SW480 (cell line): ENCODE measurements at regions not wholly inside any gene's neighbourhood (a gene's known extent, or its start where the extent isn't known, plus 50 kb on each side); places are given as distances from the start of the nearest gene placed in this dataset.
"Not testable (repeated sequence)": the region's sequence is repeated elsewhere in the genome, so short reads cannot be mapped to it uniquely, and the experiment has no call there.

Source experiments
- DNase-seq: peaks from one replicate; pipeline ENCODE4 v3.0.0-alpha.2; 2016; ENCODE audit warnings: low spot score

DNA sequence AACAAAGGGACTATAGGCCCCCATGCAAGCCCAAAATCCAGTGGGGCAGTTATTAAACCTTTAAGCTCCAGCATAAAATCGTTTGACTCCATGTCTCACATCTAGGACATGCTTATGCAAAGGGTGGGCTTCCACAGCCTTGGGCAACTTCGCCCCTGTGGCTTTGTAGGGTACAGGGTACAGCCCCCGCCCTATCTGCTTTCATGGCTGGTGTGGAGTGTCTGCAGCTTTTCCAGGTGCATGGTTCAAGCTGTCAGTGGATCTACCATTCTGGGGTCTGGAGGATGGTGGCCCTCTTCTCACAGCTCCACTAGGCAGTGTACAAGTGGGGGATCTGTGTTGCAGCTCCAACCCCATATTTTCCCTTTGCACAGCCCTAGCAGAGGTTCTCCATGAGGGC is 559.8 kb upstream of the TECRL start:
- no peak for DNase-seq

DNA sequence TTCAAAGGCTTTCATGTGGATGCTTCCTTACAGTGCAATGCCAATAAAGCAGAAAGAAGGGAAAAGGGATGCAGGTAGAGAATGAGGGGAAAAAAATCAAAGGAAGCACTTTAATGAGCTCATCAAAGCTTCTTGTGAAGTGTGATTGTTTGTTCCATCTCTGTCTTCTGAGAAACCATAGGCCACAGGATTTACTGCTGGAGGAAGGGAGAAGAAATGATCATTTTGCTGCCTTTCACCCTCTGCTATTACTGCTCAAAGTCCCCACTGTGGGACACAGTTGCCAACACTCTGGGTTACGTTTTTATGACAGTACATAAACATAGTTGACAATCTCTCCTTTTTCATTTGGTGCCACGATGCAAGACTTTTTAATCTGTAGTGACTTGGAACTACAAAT is 558.0 kb upstream of the TECRL start:
- DNase-seq = no peak

- no peak for DNase-seq
Observed at GRCh38 chr4:64960516-64960915, 551.3 kb upstream of the TECRL start.

DNA sequence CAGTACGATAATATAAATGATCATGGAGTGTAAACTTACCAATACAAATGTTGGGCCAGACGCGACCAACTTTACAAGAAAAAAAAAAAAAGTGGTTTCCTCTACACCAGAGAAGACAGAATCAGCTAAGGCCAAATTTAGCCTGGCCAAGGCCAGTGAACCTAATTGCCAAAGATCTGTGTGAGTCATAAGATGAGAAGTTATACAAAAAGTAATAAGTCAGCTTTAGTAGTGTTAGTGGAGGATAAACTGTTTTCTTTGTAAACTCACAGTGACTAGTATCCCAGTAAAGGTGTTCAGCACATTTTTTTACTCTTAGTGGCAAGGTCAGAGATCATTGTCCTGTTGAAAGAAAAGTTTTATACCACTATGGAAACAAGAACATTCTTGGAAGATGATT is 531.4 kb upstream of the TECRL start:
- no peak for DNase-seq

GRCh38 chr4:64935469-64936001 is 526.3 kb upstream of the TECRL start:
- DNase-seq = no peak

GRCh38 chr4:64911846-64912245 is 502.6 kb upstream of the TECRL start:
- DNase-seq = no peak

DNA sequence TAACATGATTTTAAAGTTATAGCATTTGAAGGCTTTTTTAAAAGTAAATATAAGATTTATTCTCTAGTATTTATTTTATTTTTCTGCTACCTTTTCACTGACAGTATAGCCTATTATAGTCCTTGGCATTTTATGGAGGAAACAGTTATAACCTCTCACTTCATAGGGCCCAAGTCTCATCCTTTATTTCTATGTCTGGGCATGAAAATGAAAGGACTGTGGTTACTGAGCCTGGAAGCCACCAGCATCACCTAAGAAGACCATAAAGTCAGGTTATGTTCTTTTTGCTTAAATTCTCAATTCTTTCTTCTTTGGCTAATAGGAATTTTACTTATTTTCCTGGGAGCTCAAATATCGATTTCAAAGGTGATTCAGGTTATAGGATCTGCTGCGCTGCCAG is 494.7 kb upstream of the TECRL start:
- no peak for DNase-seq

- DNase-seq = no peak
Observed at GRCh38 chr4:64899563-64899962, 490.3 kb upstream of the TECRL start.

DNA sequence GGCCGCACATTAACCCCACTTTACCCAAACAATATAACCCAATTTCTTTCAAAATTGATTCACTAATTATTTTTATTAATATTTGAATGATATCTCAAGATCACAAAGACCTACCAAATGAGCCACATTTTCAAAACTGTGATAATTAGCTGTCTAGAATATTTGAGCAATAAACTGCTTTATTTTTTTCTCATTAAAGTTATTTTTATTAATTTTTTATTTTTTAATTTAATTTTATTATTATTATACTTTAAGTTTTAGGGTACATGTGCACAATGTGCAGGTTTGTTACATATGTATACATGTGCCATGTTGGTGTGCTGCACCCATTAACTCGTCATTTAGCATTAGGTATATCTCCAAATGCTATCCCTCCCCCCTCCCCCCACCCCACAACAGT is 489.8 kb upstream of the TECRL start:
- DNase-seq = not testable (repeated sequence)

DNA sequence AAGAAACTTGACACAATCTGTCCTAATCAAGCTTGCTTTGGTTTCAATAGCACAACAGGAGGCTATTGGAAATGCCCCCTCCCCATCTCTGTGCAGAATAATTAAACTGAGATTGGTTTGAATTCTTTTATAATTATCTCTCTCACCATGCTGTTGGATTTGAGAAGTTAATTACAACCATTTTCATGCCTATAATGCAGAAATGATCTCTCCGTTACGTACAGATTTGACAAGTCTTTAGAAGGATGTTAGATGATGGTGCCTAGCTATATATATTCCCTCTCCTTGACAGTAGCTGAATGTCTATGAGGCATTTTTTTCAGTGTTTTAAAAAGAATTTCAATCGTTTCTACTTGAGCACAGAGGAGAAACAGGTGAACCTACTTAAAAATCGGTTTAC is 488.4 kb upstream of the TECRL start:
- no peak for DNase-seq

DNA sequence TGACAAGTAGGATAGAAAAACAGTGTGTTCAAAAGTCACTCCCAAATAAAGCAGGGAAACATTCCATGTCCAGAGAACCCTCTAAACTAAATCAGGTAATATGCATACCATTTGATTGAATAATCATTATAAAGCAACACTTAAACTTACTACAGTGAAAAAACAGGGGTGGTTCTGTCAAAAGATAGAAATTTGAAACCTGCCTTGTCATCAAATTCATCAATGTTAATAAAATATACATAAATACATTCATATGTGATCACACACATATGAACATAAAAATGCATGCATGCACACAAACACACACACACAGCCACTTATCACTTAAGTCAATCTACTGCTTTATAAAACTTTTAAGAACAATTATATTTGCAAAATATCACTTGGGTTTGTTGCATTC is 485.8 kb upstream of the TECRL start:
- no peak for DNase-seq

GRCh38 chr4:64893205-64893604 is 484.0 kb upstream of the TECRL start:
- DNase-seq = peak; percentile 2

- DNase-seq = no peak
Observed at GRCh38 chr4:64889906-64890610, 480.8 kb upstream of the TECRL start.

GRCh38 chr4:64883087-64883807 is 474.0 kb upstream of the TECRL start:
- DNase-seq = peak; percentile 33

DNA sequence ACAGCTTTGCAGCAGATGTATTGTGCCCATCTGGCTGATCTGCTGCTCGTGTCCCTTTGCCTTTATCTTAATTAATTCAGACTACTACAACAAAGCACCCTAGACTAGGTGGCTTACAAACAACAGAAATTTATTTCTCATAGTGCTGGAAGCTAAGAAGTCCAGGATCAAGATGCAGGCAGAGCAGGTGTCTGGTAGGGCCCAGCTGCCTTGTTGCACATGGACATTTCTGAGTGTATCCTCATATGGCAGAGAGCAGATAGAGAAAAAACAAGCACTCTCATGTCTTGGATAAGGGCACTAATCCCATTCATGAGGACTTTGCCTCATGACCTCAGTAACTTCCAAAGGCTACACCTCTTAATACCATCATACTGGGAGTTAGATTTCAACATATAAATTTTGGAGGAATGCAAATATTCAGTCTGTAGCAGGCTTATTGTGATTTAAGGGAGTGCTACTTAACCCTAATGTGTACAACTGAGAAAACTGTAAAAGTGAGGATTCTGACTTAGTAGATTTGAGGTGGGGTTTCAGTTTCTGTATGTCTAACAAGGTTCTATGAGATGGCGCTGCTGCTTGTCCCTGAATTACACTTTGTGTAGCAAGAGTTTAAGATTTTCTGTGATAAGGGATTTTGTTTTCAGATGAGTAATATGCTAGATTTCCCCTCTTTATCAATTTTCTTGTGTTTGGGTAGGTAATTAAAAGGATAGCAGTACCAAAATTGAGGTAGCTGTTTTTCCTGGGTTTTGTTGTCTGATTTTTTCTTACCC is 473.2 kb upstream of the TECRL start:
- DNase-seq = no peak

DNA sequence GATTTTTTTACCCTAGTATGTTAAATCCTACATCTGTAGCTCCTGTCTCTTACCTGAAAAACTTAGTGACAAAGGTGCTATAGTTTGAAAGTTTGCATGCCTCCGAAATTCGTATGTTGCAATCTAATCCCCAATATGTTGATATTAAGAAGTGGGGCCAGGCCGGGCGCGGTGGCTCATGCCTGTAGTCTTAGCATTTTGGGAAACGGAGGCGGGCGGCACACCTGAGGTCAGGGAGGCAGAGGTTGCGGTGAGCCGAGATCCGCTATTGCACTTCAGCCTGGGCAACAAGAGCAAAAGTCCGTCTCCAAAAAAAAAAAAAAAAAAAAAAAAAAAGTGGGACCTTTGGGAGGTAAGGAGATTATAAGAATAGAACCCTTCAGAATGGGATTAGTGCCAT is 471.3 kb upstream of the TECRL start:
- DNase-seq = no peak

DNA sequence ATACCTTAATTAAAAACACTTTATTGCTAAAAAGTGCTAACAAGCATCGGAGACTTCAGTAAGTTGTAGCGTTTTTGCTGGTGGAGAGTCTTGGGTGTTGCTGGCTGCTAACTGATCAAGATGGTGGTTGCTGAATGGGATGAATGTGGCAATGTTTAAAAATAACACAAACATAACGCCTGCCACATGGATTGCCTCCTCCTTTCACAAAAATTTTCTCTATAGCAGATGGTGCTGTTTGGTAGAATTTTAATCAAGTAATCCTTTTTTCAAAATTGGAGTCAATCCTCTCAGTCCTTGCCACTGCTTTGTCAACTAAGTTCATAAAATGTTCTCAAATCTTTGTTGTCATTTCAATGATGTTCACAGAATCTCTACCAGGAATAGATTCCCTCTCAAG is 466.8 kb upstream of the TECRL start:
- no peak for DNase-seq

GRCh38 chr4:64870558-64870957 is 461.3 kb upstream of the TECRL start:
- DNase-seq = no peak

GRCh38 chr4:64857815-64858214 is 448.6 kb upstream of the TECRL start:
- DNase-seq = no peak

- DNase-seq = no peak
Observed at GRCh38 chr4:64857198-64857597, 447.9 kb upstream of the TECRL start.

- no peak for DNase-seq
Observed at GRCh38 chr4:64846417-64846816, 437.2 kb upstream of the TECRL start.

DNA sequence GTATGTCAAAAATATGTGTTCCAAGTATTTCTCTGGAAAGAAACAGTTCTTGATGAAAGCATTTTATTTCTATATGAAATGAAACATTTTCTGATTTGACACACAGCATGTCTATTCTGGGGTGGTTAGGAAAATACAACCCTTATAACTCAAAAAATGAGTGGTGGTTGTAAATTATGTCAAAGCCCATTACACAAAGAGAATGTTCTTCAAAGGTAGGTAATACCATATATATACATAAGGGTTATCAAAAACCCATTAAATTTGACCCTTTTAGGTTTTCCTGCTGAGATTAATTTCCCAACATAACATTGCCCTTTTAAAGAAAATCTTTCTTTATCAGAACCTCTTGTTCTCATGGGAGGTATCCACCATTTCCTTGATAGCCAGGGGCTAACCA is 420.5 kb upstream of the TECRL start:
- no peak for DNase-seq

DNA sequence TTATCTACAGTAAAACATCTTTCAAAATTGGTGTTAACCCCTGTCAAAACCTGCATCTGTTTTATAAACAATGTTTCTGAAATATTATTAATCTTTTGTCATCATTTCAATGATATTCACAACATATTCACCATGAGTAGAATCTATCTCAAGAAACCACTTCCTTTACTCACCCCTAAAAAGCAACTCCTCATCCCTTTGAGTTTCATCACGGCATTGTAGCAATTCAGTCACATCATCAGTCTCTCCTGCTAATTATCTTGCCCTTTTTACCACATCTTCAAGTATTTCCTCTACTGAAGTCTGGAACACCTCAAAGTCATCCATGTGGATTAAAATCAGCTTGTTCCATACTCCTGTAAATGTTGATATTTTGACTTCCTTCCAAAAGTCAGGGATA is 415.3 kb upstream of the TECRL start:
- DNase-seq = no peak
